ENCODE measurements at regions not wholly inside any gene's neighbourhood (a gene's known extent, or its start where the extent isn't known, plus 50 kb on each side); places are given as distances from the start of the nearest gene placed in this dataset.

- Histone ChIP-seq H3K4me3 (ENCODE audit: control insufficient read depth in 2 of 3, extremely low read depth in 1 of 3, insufficient read depth in 2 of 3, low read depth in 1 of 3, low read length in 3 of 3) (no peak overlapping the region), H4K20me1 (ENCODE audit: control insufficient read depth, extremely low read depth, insufficient read depth, low read length) (no peaks in the 10 kb centered on the region), H3K9ac (ENCODE audit: control insufficient read depth, extremely low read depth, insufficient read depth, low read length) (peak overlapping the region; percentile 34), H3K27me3 (ENCODE audit: control insufficient read depth, extremely low read depth, insufficient read depth, low read length) (no peaks in the 10 kb centered on the region), H2AFZ (ENCODE audit: control insufficient read depth, low read length) (no peak overlapping the region), H3K27ac (ENCODE audit: control insufficient read depth, insufficient read depth, low read length) (peak overlapping the region; percentile 61), H3K36me3 (ENCODE audit: control insufficient read depth in 2 of 2, extremely low read depth in 1 of 2, insufficient read depth in 2 of 2, low read length in 2 of 2) (no peaks in the 10 kb centered on the region), H3K4me2 (ENCODE audit: control insufficient read depth, extremely low read depth, insufficient read depth, low read depth, low read length) (peak overlapping the region; percentile 65), H3K9me1 (ENCODE audit: control insufficient read depth, extremely low read depth, insufficient read depth, low read length) (peaks cover 2% of the 10 kb centered on the region), H3K4me1 (ENCODE audit: control insufficient read depth, extremely low read depth, insufficient read depth, low read length) (peaks cover 41% of the 10 kb centered on the region), H3K79me2 (ENCODE audit: control insufficient read depth, insufficient read depth, low read length) (no peaks in the 10 kb centered on the region), H3K9me3 (ENCODE audit: control insufficient read depth, low read depth, low read length) (no peaks in the 10 kb centered on the region)
- dilution Hi-C loops (cut with MboI; ENCODE audit: extremely low pct_ligation_motif_present, low sequenced_read_pairs), result no loop called here
- FAIRE-seq, result no peak
- no peak for DNase-seq (ENCODE audit: low read depth, low spot score)
- TF ChIP-seq EZH2 (IDR thresholded peaks at IDR 0.05; ENCODE audit: low read length) (no peak), CTCF (optimal IDR thresholded peaks at IDR 0.05 in 1 of 3, IDR thresholded peaks at IDR 0.05 in 1 of 3, conservative IDR thresholded peaks at IDR 0.05 in 1 of 3; ENCODE audit: extremely low read depth in 1 of 3, insufficient read depth in 2 of 3, low read length in 3 of 3) (no peak)
These were observed 101.5 kb upstream of the NEDD4L start for GRCh38 chr18:57942493-57942892.

- H3K4me3 ChIP-seq (ENCODE audit: control insufficient read depth in 2 of 3, extremely low read depth in 1 of 3, insufficient read depth in 2 of 3, low read depth in 1 of 3, low read length in 3 of 3), result no peak overlapping the region
- no peak for DNase-seq (ENCODE audit: low read depth, low spot score)
- H2AFZ ChIP-seq (ENCODE audit: control insufficient read depth, low read length), result no peak overlapping the region
- H3K36me3 ChIP-seq (ENCODE audit: control insufficient read depth in 2 of 2, extremely low read depth in 1 of 2, insufficient read depth in 2 of 2, low read length in 2 of 2), result no peaks in the 10 kb centered on the region
- peak overlapping the region; percentile 65 for H3K4me2 ChIP-seq (ENCODE audit: control insufficient read depth, extremely low read depth, insufficient read depth, low read depth, low read length)
- FAIRE-seq, result peak; percentile 41
- H3K9me3 ChIP-seq (ENCODE audit: control insufficient read depth, low read depth, low read length), result no peaks in the 10 kb centered on the region
- no peaks in the 10 kb centered on the region for H3K79me2 ChIP-seq (ENCODE audit: control insufficient read depth, insufficient read depth, low read length)
- H3K4me1 ChIP-seq (ENCODE audit: control insufficient read depth, extremely low read depth, insufficient read depth, low read length), result peaks cover 35% of the 10 kb centered on the region
- H4K20me1 ChIP-seq (ENCODE audit: control insufficient read depth, extremely low read depth, insufficient read depth, low read length), result no peaks in the 10 kb centered on the region
- peaks cover 2% of the 10 kb centered on the region for H3K9me1 ChIP-seq (ENCODE audit: control insufficient read depth, extremely low read depth, insufficient read depth, low read length)
- peak overlapping the region; percentile 34 for H3K9ac ChIP-seq (ENCODE audit: control insufficient read depth, extremely low read depth, insufficient read depth, low read length)
- dilution Hi-C loops (cut with MboI; ENCODE audit: extremely low pct_ligation_motif_present, low sequenced_read_pairs), result no loop called here
- TF ChIP-seq EZH2 (IDR thresholded peaks at IDR 0.05; ENCODE audit: low read length) (no peak), CTCF (optimal IDR thresholded peaks at IDR 0.05 in 1 of 3, IDR thresholded peaks at IDR 0.05 in 1 of 3, conservative IDR thresholded peaks at IDR 0.05 in 1 of 3; ENCODE audit: extremely low read depth in 1 of 3, insufficient read depth in 2 of 3, low read length in 3 of 3) (no peak)
- H3K27me3 ChIP-seq (ENCODE audit: control insufficient read depth, extremely low read depth, insufficient read depth, low read length), result no peaks in the 10 kb centered on the region
- H3K27ac ChIP-seq (ENCODE audit: control insufficient read depth, insufficient read depth, low read length), result peak overlapping the region; percentile 61
These were observed 102.1 kb upstream of the NEDD4L start for GRCh38 chr18:57941841-57942489.

All from keratinocyte (primary cell).